ENCODE measurements at regions not wholly inside any gene's neighbourhood (a gene's known extent, or its start where the extent isn't known, plus 50 kb on each side); places are given as distances from the start of the nearest gene placed in this dataset.
A peak's percentile ranks its signal among the peaks of the same experiment; 100 is the strongest.

DNA sequence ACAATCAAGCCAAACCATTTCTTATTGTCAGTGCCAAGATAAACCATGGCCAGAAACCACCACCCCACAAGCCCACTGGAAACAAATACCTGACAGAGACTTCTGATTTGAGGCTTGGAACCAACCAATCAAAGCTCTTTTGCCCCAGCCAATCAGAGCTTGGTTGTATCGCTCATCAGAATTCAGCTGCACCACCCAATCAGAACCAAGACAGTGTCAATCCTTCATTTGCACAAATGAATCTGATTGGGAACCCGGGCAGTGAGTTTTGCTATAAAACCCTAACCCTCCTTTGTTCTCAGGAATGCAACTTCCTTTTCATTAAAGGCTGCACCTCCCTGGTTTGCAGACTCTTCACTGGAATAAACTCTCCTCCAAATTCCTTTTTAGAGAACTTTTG, 87.4 kb downstream of the ELAPOR2 start:
- peak; percentile 34 for DNase-seq (ENCODE audit: low spot score)

GRCh38 chr7:86970986-86971385, 88.5 kb downstream of the ELAPOR2 start:
- no peak for DNase-seq (ENCODE audit: low spot score)

DNA sequence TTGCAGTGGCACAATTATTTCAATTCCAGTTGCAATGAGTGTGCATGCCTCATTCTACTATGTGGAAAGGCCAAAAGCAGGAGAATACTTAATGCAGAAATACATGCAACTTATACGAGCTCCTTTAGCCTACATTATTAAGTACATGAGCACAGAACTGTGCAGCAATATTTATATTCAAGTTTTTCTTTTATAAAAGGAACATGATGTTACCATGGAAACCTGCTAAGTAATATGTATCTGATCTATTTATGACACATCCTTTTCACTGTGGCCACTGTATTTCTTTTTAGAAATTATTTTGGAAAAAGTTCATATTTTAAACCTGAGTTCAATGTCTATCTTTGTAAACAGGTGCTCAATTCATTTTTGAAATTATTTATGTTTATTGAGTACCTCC, 88.9 kb downstream of the ELAPOR2 start:
- no peak for DNase-seq (ENCODE audit: low spot score)

- no peak for DNase-seq (ENCODE audit: low spot score)
These were observed 89.6 kb downstream of the ELAPOR2 start for GRCh38 chr7:86969865-86970264.

- DNase-seq (ENCODE audit: low spot score) = no peak
These were observed 90.8 kb downstream of the ELAPOR2 start for GRCh38 chr7:86968618-86969017.

DNA sequence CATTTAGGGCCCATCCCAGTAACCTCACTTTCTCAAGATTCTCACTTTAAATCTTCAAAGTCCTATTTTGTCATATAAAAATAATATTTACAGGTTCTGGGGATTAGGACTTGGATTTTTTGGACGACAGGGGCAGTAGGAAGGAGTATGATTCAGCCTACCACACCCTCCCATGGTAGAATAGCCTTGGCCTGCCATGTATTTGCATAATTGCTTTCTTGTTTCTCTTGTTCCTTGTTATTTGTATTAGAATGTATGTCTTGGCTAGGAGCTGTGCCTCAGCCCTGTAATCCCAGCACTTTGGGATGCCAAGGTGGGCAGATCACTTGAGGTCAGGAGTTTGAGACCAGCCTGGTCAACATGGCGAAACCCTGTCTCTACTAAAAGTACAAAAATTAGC, 92.5 kb downstream of the ELAPOR2 start:
- no peak for DNase-seq (ENCODE audit: low spot score)

DNA sequence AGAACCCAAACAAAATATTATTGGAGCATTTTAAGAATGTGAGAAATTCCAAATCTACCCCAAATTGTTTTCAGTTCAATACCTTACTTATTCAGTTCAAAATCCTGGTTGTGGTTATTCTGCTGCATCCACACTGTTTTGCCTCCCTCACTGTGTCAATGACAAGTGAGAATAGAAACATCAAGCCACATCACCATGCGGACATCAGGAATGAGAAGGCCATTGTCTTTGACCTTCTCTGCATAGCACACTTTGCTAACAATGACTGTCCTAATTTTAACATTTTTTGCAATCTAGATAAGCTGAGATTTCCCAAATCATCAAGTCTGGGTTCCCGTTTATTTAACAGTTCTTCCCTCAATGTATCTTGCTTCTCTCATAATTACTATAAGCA, 93.7 kb downstream of the ELAPOR2 start:
- no peak for DNase-seq (ENCODE audit: low spot score)

DNA sequence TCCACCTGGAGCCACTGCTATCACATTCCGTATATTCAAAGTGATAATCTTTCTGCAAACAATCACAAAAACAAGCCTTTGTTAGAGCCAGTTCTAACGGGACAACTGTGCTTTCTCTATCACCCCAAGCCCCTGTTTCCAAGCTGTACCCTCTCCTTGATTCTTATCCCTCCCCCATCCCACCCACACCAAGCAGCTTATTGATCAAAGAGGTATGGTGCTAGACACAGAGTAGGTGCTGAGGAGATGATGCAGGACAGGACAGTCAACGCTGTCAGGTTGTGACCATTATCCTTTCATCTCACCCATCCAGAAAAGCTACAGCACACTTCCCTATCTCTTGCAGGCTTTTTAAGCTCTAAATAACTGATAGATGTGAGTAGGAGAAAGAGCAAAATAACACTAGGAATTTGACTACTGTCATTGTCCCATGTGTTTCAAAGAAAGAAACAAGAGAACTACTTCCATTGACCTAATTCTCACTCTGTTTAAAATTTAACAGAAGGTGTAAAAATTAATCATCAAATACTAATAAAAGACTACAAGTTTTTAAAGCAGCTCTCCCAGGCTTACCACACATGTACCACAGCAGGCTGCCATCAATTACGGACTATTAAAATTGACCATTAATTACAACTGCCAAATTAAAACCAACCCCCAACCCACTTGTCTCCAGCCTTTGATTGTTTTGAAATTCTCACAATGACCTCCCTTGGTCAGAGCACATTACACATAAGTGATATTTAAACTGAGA, 94.3 kb downstream of the ELAPOR2 start:
- DNase-seq (ENCODE audit: low spot score) = no peak

DNA sequence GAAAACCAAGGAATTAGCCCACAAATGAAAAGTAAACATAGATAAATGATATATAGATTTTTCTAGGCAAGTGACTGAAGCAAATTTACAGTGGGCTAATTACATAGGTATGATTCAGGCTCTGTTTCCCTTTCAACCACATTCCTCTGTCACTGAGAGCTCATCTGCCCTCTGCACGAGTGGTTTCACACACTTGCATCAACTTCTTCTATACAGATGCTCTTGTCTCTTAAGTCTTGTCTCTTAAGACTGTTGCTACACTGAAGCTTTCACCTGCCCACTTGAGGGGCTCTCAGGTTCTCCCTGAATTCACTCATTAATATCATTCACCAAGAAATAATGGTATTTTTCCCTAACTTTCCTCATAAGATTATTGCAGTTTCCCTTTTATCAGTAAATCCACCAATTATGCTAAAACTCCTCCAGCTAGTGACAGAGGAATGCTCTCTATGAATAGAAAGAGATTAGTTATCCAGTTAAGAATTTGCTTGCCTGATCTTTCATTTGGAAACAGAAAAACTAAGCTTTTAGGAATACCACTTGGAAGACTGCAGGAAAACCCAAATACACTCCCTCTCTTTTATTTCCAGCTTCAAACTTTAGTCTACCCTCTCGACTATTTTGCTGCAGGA, 95.7 kb downstream of the ELAPOR2 start:
- no peak for DNase-seq (ENCODE audit: low spot score)

- DNase-seq (ENCODE audit: low spot score) = no peak
These were observed 96.8 kb downstream of the ELAPOR2 start for GRCh38 chr7:86962623-86963022.

- DNase-seq (ENCODE audit: low spot score) = no peak
These were observed 97.8 kb downstream of the ELAPOR2 start for GRCh38 chr7:86961686-86962085.

DNA sequence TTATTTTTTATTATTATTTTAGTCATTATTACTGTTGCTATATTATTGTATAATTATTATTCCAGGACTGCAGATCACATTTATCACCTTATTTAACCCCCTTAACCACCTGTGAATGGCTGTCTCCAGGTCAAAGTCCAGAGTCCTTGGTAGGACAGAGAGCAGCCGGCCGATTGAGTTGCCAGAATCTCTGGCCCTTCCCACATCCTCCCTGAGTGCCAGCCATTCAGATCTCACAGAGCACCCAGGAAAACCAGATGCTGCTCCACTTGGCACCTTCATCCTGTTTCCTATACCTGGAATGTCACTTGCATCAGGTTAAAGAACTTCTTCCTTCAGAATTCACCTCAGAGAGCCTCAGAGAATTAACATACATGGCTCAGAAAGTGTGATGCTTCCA, 101.1 kb downstream of the ELAPOR2 start:
- no peak for DNase-seq (ENCODE audit: low spot score)

DNA sequence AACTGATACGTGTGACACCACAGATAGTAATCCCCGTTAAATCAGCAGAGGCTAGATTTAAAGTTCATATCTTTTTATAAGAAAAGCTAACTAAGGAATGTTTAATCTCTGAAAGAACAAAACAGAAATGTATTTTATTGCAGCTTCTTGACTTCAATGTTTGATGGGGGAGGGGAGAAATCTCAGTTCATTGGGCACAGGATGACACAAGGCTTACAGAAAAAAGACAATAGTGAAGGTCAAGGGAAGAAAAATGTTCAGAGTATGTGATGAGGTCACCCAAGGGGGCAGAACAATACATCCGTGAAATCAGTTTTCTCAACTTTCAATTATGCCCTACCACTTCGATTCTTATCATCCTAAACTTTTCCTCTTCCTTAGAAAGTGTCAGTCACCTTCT, 102.9 kb downstream of the ELAPOR2 start:
- DNase-seq (ENCODE audit: low spot score) = no peak

DNA sequence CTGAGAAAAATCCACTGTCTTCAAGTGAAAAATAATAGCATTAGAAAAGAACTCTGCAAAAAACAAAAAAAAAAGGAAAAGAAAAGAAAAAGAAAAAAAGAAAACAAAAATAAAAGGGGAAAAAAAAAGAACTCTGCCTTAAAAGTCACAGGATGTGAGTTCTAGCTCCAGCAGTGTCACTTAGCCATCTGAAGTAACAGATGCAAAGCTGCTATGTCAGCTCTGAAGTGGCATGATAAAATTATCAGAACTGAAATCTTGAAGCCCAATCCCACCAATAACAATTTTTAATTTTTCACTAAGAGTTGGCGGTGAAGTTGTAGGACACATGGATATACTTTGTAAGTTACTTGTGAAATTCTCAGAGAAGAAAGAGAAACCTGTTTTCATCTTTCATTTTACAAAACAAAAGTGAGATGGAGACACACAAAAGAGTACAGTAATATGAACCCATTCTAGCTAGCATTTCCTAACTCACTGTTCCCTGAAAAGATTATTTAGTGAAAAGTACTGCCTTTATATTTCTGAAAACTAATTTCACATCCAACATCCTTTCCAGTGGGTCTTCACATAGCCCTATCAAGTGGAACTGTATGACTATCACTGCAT, 103.5 kb downstream of the ELAPOR2 start:
- DNase-seq (ENCODE audit: low spot score) = no peak

DNA sequence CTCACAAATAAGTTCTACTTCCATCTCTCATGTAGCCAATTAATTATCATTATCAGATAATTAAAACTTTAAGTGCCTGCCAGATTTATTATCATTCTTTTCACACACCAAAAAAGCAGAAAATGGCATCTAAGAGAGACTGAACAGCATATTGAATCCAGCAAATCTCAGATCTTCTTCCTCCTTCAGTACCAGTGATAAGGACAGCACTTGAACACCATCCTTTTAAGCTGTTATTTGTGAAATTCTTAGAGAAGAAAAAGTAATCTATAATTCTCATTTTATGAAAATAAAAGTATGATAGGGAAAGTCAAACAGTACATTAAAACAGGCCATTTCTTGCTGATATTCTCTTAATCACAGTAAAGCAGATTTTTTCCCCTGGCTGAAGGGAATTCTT, 104.5 kb downstream of the ELAPOR2 start:
- no peak for DNase-seq (ENCODE audit: low spot score)

GRCh38 chr7:86953653-86954336, 105.7 kb downstream of the ELAPOR2 start:
- no peak for DNase-seq (ENCODE audit: low spot score)

DNA sequence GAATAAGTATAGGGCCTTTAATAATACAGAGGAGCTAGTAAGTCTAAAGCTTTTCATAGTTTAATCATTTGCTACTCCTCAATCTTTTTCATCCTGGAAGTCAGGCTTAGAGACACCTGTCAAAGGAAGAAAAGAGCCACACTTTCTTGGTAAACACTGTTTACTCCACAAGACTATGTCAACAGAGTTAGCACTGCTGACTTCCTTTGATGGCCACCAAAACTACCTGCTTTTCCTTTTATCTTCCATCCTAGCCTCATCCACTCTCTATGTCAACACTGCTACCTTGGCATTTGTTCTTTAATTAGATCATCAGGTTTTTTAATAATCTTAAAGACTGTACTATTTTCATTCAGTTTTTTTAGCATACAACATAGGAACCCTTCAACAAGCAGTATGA, 106.2 kb downstream of the ELAPOR2 start:
- no peak for DNase-seq (ENCODE audit: low spot score)

DNA sequence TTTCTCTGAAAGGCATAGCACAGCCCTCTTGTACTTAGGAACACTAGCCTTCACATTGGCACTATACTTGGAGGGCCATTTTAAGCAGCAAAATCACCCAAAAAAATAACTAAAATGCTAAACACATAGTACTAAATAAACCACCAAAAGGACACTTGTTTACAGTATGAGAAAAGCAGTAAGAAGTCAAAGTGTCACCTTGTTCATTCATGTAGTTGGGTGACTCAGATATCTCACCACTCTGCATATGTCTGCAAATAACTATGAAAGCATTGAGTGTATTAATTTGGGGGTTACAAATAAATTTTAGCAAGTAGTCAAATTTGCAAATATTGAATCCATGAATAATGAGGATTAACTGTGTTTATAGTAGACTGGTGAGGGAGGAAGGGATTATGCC, 107.6 kb downstream of the ELAPOR2 start:
- DNase-seq (ENCODE audit: low spot score) = no peak

- DNase-seq (ENCODE audit: low spot score) = no peak
These were observed 108.5 kb downstream of the ELAPOR2 start for GRCh38 chr7:86950944-86951343.

DNA sequence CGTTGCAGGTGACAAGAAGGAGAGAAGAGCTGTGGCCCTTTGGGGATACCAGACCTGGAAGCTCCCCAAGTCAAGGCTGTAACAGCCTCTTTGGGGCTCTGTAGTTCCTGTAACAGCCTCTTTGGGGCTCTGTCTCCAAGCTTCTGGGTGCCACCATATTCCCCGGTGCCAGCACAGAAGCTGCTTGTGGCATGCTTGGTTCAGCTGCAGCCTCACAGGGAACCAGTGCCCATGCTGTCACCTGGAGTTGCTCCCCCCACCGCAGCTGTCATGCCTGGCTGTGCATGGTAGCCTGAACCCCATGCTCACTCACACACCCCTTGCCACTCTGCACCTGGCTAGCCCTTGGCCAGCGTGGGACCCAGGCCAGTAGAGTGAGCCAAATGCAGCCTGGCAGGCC, 109.1 kb downstream of the ELAPOR2 start:
- no peak for DNase-seq (ENCODE audit: low spot score)

DNA sequence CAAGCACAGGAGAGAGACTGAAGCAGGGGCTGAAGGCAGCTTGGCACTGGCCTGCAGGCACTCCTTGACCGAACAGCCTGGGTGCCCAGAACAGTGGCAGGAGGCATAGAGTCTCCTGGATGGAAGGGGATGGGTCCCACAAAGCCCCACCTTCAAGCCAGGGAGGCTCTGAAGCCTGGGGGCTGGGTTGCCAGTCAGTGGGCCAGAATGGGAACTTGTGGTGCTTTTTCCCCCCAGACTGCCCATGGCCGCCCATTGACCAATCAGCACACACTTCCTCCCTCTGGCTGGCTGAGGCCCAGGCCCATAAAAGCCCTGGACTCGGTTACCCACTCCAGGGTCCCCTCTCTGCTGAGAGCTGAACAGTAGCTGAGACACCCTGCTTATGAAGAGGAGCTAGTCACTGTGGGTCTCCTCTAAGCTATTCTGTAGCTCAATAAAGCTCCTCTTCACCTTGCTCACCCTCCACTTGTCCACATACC, 109.6 kb downstream of the ELAPOR2 start:
- DNase-seq (ENCODE audit: low spot score) = no peak

DNA sequence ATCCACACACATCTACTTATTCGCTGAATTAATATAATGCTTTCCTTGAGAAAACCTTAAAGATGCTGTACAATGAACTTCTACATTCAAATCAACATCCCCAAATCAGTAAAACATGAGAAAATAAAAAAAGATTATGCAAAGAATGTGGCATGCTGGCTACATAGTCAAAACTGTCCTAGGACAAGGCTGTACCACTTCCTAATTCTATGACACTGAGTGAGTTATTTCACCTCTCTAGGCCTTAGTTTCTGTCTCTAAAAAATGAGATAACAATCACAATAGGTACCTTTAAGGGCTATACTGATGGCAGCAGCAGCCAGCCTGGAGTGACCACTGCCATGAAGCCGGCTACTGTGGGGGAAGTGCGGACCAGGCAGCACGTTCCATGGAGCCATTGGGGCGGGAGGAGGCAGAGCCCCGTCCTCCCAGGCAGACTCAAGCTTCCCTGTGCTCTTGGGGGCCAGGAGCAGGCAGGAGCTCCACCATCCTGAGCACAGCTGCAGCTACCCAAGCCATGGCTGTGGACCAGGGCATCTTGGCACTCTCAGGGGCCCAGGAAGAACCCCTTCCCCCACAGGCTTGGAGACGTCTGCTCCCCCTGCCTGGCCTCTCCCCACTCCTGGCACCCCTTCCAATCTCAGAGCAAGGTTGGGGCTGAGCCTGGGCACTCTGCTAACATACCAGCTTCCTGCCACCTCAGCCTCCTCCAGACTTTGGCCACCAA, 110.2 kb downstream of the ELAPOR2 start:
- DNase-seq (ENCODE audit: low spot score) = peak; percentile 17
